PC-9 (cell line): ENCODE measurements at regions not wholly inside any gene's neighbourhood (a gene's known extent, or its start where the extent isn't known, plus 50 kb on each side); places are given as distances from the start of the nearest gene placed in this dataset.

Source experiments
- EZH2 ChIP-seq: fragments of 200-600 bp; sonication (generic); IDR thresholded peaks from 2 replicates; pipeline ENCODE4 v1.8.0; 2017; ENCODE audit warnings: antibody characterized with exemption, low read depth
- TF ChIP-seq, protein P1 (sequence below): fragments of 200-600 bp; sonication (generic); conservative IDR thresholded peaks from 2 replicates; pipeline ENCODE4 v1.6.1; 2017; ENCODE audit warnings: mixed run types, antibody characterized with exemption, mild to moderate bottlenecking, moderate library complexity

DNA sequence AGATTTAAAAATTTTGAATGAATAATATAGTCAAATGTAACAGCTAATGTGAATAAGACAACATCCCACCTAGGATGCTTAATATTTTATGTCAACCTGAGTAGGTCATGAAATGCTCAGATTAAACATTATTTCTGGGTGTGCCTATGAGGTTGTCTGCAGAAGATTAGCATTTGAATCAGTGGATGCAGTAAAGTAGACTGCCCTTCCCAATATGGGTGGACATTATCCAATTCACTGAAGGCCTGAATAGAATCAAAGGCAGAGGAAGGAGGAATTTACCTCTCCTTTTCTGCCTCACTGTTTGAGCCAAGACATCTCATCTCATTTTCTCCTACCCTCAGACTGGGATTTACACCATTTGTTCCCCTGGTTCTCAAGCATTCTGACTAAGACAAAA is 1582.3 kb downstream of the EFNA5 start:
- TF ChIP-seq, protein P1, sequence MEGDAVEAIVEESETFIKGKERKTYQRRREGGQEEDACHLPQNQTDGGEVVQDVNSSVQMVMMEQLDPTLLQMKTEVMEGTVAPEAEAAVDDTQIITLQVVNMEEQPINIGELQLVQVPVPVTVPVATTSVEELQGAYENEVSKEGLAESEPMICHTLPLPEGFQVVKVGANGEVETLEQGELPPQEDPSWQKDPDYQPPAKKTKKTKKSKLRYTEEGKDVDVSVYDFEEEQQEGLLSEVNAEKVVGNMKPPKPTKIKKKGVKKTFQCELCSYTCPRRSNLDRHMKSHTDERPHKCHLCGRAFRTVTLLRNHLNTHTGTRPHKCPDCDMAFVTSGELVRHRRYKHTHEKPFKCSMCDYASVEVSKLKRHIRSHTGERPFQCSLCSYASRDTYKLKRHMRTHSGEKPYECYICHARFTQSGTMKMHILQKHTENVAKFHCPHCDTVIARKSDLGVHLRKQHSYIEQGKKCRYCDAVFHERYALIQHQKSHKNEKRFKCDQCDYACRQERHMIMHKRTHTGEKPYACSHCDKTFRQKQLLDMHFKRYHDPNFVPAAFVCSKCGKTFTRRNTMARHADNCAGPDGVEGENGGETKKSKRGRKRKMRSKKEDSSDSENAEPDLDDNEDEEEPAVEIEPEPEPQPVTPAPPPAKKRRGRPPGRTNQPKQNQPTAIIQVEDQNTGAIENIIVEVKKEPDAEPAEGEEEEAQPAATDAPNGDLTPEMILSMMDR: no peak
- TF ChIP-seq EZH2: no peak
